ENCODE measurements at regions not wholly inside any gene's neighbourhood (a gene's known extent, or its start where the extent isn't known, plus 50 kb on each side); places are given as distances from the start of the nearest gene placed in this dataset.

GRCh38 chr1:29896791-29897714 lies 660.7 kb downstream of the PTPRU start:
- DNase-seq (ENCODE audit: low spot score), result no peak

- no peak for DNase-seq (ENCODE audit: low spot score)
These were observed 660.0 kb downstream of the PTPRU start for GRCh38 chr1:29896300-29896699.

- DNase-seq (ENCODE audit: low spot score), result no peak
These were observed 658.9 kb downstream of the PTPRU start for GRCh38 chr1:29895201-29895600.

GRCh38 chr1:29894311-29894710 lies 658.0 kb downstream of the PTPRU start:
- no peak for DNase-seq (ENCODE audit: low spot score)

GRCh38 chr1:29893806-29894205 lies 657.5 kb downstream of the PTPRU start:
- no peak for DNase-seq (ENCODE audit: low spot score)

- DNase-seq (ENCODE audit: low spot score), result no peak
These were observed 656.9 kb downstream of the PTPRU start for GRCh38 chr1:29893046-29893723.

GRCh38 chr1:29892247-29892646 lies 655.9 kb downstream of the PTPRU start:
- no peak for DNase-seq (ENCODE audit: low spot score)

- DNase-seq (ENCODE audit: low spot score), result no peak
These were observed 654.1 kb downstream of the PTPRU start for GRCh38 chr1:29890201-29890959.

- no peak for DNase-seq (ENCODE audit: low spot score)
These were observed 653.5 kb downstream of the PTPRU start for GRCh38 chr1:29889776-29890175.

- DNase-seq (ENCODE audit: low spot score), result no peak
These were observed 648.4 kb downstream of the PTPRU start for GRCh38 chr1:29884740-29885139.

- DNase-seq (ENCODE audit: low spot score), result no peak
These were observed 647.7 kb downstream of the PTPRU start for GRCh38 chr1:29883986-29884385.

- DNase-seq (ENCODE audit: low spot score), result no peak
These were observed 647.1 kb downstream of the PTPRU start for GRCh38 chr1:29883411-29883832.

GRCh38 chr1:29880556-29880955 lies 644.2 kb downstream of the PTPRU start:
- DNase-seq (ENCODE audit: low spot score), result no peak

GRCh38 chr1:29879217-29879616 lies 642.9 kb downstream of the PTPRU start:
- no peak for DNase-seq (ENCODE audit: low spot score)

GRCh38 chr1:29878501-29878900 lies 642.2 kb downstream of the PTPRU start:
- no peak for DNase-seq (ENCODE audit: low spot score)

GRCh38 chr1:29876902-29877301 lies 640.6 kb downstream of the PTPRU start:
- no peak for DNase-seq (ENCODE audit: low spot score)

GRCh38 chr1:29876441-29876840 lies 640.1 kb downstream of the PTPRU start:
- DNase-seq (ENCODE audit: low spot score), result no peak

- no peak for DNase-seq (ENCODE audit: low spot score)
These were observed 639.3 kb downstream of the PTPRU start for GRCh38 chr1:29875557-29876028.

- no peak for DNase-seq (ENCODE audit: low spot score)
These were observed 634.3 kb downstream of the PTPRU start for GRCh38 chr1:29870621-29871020.

GRCh38 chr1:29869802-29870201 lies 633.5 kb downstream of the PTPRU start:
- no peak for DNase-seq (ENCODE audit: low spot score)

GRCh38 chr1:29868944-29869343 lies 632.6 kb downstream of the PTPRU start:
- DNase-seq (ENCODE audit: low spot score), result no peak

- DNase-seq (ENCODE audit: low spot score), result no peak
These were observed 631.8 kb downstream of the PTPRU start for GRCh38 chr1:29868096-29868495.

Data from COLO829 (cell line).